ENCODE measurements at regions not wholly inside any gene's neighbourhood (a gene's known extent, or its start where the extent isn't known, plus 50 kb on each side); places are given as distances from the start of the nearest gene placed in this dataset.

- H3K27me3 ChIP-seq: no peaks in the 10 kb centered on the region
- H3K4me3 ChIP-seq (ENCODE audit: low read depth in 1 of 2, low read length in 1 of 2): no peak overlapping the region
- H3K4me1 ChIP-seq (ENCODE audit: control insufficient read depth in 1 of 2, insufficient read depth in 1 of 2, low read depth in 1 of 2, low read length in 1 of 2): no peaks in the 10 kb centered on the region
- no peak for TF ChIP-seq CTCF (IDR thresholded peaks at IDR 0.05)
- no peaks in the 10 kb centered on the region for H3K36me3 ChIP-seq
- H3K9me3 ChIP-seq: no peaks in the 10 kb centered on the region
- H3K27ac ChIP-seq: no peak overlapping the region
These were observed 98.9 kb upstream of the SGCG start for GRCh38 chr13:23081901-23082300.

GRCh38 chr13:23086968-23087623 lies 93.7 kb upstream of the SGCG start:
- Histone ChIP-seq H3K4me1 (ENCODE audit: control insufficient read depth in 1 of 2, insufficient read depth in 1 of 2, low read depth in 1 of 2, low read length in 1 of 2) (no peaks in the 10 kb centered on the region), H3K27me3 (no peaks in the 10 kb centered on the region), H3K9me3 (no peaks in the 10 kb centered on the region), H3K4me3 (ENCODE audit: low read depth in 1 of 2, low read length in 1 of 2) (no peak overlapping the region), H3K27ac (no peak overlapping the region), H3K36me3 (no peaks in the 10 kb centered on the region)
- no peak for TF ChIP-seq CTCF (IDR thresholded peaks at IDR 0.05)

DNA sequence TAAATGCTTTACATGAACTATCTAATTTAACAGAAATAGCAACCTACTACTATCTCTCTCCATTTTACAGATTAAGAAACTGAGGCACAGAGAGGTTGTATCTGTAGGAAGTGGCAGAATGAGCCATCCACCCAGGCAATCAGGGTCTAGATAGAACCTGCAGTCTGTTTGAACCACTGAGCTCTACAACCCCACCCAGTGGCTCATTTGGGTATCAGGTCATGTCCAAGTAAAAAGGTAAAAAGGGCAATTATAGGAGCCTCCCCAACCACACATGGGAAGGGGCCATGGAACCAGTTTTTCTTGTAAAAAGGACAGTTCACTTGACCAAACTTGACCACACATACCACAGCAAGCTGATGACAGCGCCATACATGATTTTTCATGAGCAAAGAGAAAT lies 92.9 kb upstream of the SGCG start:
- Histone ChIP-seq H3K27ac (no peak overlapping the region), H3K4me3 (ENCODE audit: low read depth in 1 of 2, low read length in 1 of 2) (no peak overlapping the region), H3K27me3 (no peaks in the 10 kb centered on the region), H3K9me3 (no peaks in the 10 kb centered on the region), H3K36me3 (no peaks in the 10 kb centered on the region), H3K4me1 (ENCODE audit: control insufficient read depth in 1 of 2, insufficient read depth in 1 of 2, low read depth in 1 of 2, low read length in 1 of 2) (no peaks in the 10 kb centered on the region)
- TF ChIP-seq CTCF (IDR thresholded peaks at IDR 0.05): no peak

DNA sequence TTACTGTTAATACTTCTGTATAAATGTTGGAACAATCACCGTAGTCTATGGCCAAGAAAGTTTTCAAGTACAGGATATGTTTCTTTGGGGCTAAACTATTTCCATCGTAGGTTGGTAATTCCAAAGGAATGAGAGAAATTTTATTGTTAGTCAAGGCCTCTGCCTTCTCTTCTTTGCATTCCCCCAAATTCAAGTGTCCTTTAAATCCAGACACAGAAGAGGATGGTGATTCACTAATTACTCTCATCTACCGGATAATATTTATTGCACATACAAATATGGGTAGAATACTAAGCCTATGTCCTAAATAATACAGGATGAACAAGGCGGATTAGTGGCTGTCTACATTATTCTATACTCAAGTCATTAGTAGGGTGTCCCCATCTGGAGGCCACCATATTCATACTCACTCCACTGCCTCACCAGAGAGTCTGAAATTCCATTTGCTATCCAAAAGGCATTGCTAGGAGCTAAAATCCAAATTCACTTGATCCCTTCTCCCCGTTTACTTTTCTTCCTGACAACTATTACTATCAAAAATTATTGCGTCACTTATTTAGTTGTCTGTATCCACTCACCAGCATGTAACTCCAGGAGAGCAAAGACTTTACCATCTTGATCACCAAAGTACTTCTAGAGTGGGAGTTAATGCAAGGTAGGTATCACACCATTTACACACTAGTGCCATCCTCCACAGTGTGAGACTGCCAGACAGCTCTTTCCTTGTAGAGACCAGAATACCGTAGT lies 82.4 kb upstream of the SGCG start:
- Histone ChIP-seq H3K36me3 (no peaks in the 10 kb centered on the region), H3K27me3 (no peaks in the 10 kb centered on the region), H3K27ac (no peak overlapping the region), H3K9me3 (no peaks in the 10 kb centered on the region), H3K4me3 (ENCODE audit: low read depth in 1 of 2, low read length in 1 of 2) (no peak overlapping the region), H3K4me1 (ENCODE audit: control insufficient read depth in 1 of 2, insufficient read depth in 1 of 2, low read depth in 1 of 2, low read length in 1 of 2) (no peaks in the 10 kb centered on the region)
- no peak for TF ChIP-seq CTCF (IDR thresholded peaks at IDR 0.05)

- Histone ChIP-seq H3K4me3 (ENCODE audit: low read depth in 1 of 2, low read length in 1 of 2) (no peak overlapping the region), H3K27ac (no peak overlapping the region), H3K27me3 (no peaks in the 10 kb centered on the region), H3K36me3 (no peaks in the 10 kb centered on the region), H3K9me3 (no peaks in the 10 kb centered on the region), H3K4me1 (ENCODE audit: control insufficient read depth in 1 of 2, insufficient read depth in 1 of 2, low read depth in 1 of 2, low read length in 1 of 2) (no peaks in the 10 kb centered on the region)
- TF ChIP-seq CTCF (IDR thresholded peaks at IDR 0.05): no peak
These were observed 75.7 kb upstream of the SGCG start for GRCh38 chr13:23105051-23105450.
